GM19397 (cell line): ENCODE measurements at regions not wholly inside any gene's neighbourhood (a gene's known extent, or its start where the extent isn't known, plus 50 kb on each side); places are given as distances from the start of the nearest gene placed in this dataset.
"Not testable (repeated sequence)": the region's sequence is repeated elsewhere in the genome, so short reads cannot be mapped to it uniquely, and the experiment has no call there.

Experiments used
- ATAC-seq: cut with Tn5 transposase; IDR thresholded peaks from one replicate; pipeline ENCODE4 v1.9.1; 2021; ENCODE audit warnings: mild to moderate bottlenecking, moderate library complexity; ENCODE audit not compliant: unreplicated experiment

GRCh38 chr11:107276077-107276476 lies 181.5 kb downstream of the CWF19L2 start:
- ATAC-seq, result no peak

GRCh38 chr11:107275632-107276031 lies 182.0 kb downstream of the CWF19L2 start:
- no peak for ATAC-seq

GRCh38 chr11:107274138-107274537 lies 183.5 kb downstream of the CWF19L2 start:
- no peak for ATAC-seq

GRCh38 chr11:107272561-107272960 lies 185.1 kb downstream of the CWF19L2 start:
- no peak for ATAC-seq

GRCh38 chr11:107271425-107271824 lies 186.2 kb downstream of the CWF19L2 start:
- ATAC-seq, result no peak

- no peak for ATAC-seq
Observed at GRCh38 chr11:107268977-107269376, 188.6 kb downstream of the CWF19L2 start.

GRCh38 chr11:107266455-107266854 lies 191.2 kb downstream of the CWF19L2 start:
- no peak for ATAC-seq

GRCh38 chr11:107265591-107266121 lies 192.0 kb downstream of the CWF19L2 start:
- no peak for ATAC-seq

GRCh38 chr11:107263844-107264563 lies 193.6 kb downstream of the CWF19L2 start:
- no peak for ATAC-seq

GRCh38 chr11:107259811-107260221 lies 197.8 kb downstream of the CWF19L2 start:
- no peak for ATAC-seq

- ATAC-seq, result no peak
Observed at GRCh38 chr11:107257710-107258109, 199.9 kb downstream of the CWF19L2 start.

GRCh38 chr11:107253661-107254060 lies 204.0 kb downstream of the CWF19L2 start:
- not testable (repeated sequence) for ATAC-seq

GRCh38 chr11:107252429-107253161 lies 205.0 kb downstream of the CWF19L2 start:
- ATAC-seq, result peak; percentile 77

GRCh38 chr11:107251298-107251697 lies 206.3 kb downstream of the CWF19L2 start:
- ATAC-seq, result no peak

- ATAC-seq, result no peak
Observed at GRCh38 chr11:107250017-107250416, 207.6 kb downstream of the CWF19L2 start.

- no peak for ATAC-seq
Observed at GRCh38 chr11:107249054-107249453, 208.6 kb downstream of the CWF19L2 start.

GRCh38 chr11:107247167-107247861 lies 210.3 kb downstream of the CWF19L2 start:
- no peak for ATAC-seq

- ATAC-seq, result no peak
Observed at GRCh38 chr11:107243929-107244328, 213.7 kb downstream of the CWF19L2 start.

- ATAC-seq, result no peak
Observed at GRCh38 chr11:107232451-107232850, 214.2 kb upstream of the GUCY1A2 start.

- no peak for ATAC-seq
Observed at GRCh38 chr11:107224836-107225235, 206.6 kb upstream of the GUCY1A2 start.

- no peak for ATAC-seq
Observed at GRCh38 chr11:107222916-107223460, 204.7 kb upstream of the GUCY1A2 start.
